HG03521 (cell line): ENCODE measurements at regions not wholly inside any gene's neighbourhood (a gene's known extent, or its start where the extent isn't known, plus 50 kb on each side); places are given as distances from the start of the nearest gene placed in this dataset.
A peak's percentile ranks its signal among the peaks of the same experiment; 100 is the strongest.
"Not testable (repeated sequence)": the region's sequence is repeated elsewhere in the genome, so short reads cannot be mapped to it uniquely, and the experiment has no call there.

Experiments used
- ATAC-seq: cut with Tn5 transposase; IDR thresholded peaks from one replicate; pipeline ENCODE4 v1.9.1; 2021; ENCODE audit warnings: mild to moderate bottlenecking, moderate library complexity; ENCODE audit not compliant: unreplicated experiment

- not testable (repeated sequence) for ATAC-seq
Measured at GRCh38 chr18:12179029-12179428, 75.1 kb upstream of the CIDEA start.

- ATAC-seq, result peak; percentile 53
Measured at GRCh38 chr18:12179697-12180577, 74.2 kb upstream of the CIDEA start.

GRCh38 chr18:12198797-12199196 is 55.4 kb upstream of the CIDEA start:
- not testable (repeated sequence) for ATAC-seq

- ATAC-seq, result peak; percentile 99
Measured at GRCh38 chr18:12200186-12200585, 54.0 kb upstream of the CIDEA start.
